ENCODE measurements at regions not wholly inside any gene's neighbourhood (a gene's known extent, or its start where the extent isn't known, plus 50 kb on each side); places are given as distances from the start of the nearest gene placed in this dataset.
"Not testable (repeated sequence)": the region's sequence is repeated elsewhere in the genome, so short reads cannot be mapped to it uniquely, and the experiment has no call there.

- DNase-seq = no peak
Observed at GRCh38 chr5:27479859-27480258, 441.5 kb upstream of the CDH9 start.

GRCh38 chr5:27477550-27477949 is 439.2 kb upstream of the CDH9 start:
- no peak for DNase-seq

GRCh38 chr5:27476356-27476988 is 438.1 kb upstream of the CDH9 start:
- DNase-seq = no peak

GRCh38 chr5:27475063-27475462 is 436.7 kb upstream of the CDH9 start:
- no peak for DNase-seq

GRCh38 chr5:27474395-27474794 is 436.0 kb upstream of the CDH9 start:
- no peak for DNase-seq

- peak; percentile 53 for DNase-seq
Observed at GRCh38 chr5:27474047-27474309, 435.6 kb upstream of the CDH9 start.

- DNase-seq = peak; percentile 53
Observed at GRCh38 chr5:27473307-27474046, 435.1 kb upstream of the CDH9 start.

GRCh38 chr5:27472871-27473270 is 434.5 kb upstream of the CDH9 start:
- DNase-seq = peak; percentile 38

GRCh38 chr5:27472000-27472763 is 433.8 kb upstream of the CDH9 start:
- DNase-seq = peak; percentile 97

GRCh38 chr5:27466959-27467358 is 428.6 kb upstream of the CDH9 start:
- DNase-seq = no peak

- DNase-seq = no peak
Observed at GRCh38 chr5:27465140-27465539, 426.8 kb upstream of the CDH9 start.

- DNase-seq = no peak
Observed at GRCh38 chr5:27463446-27464149, 425.2 kb upstream of the CDH9 start.

- DNase-seq = no peak
Observed at GRCh38 chr5:27462936-27463335, 424.6 kb upstream of the CDH9 start.

GRCh38 chr5:27458287-27458686 is 419.9 kb upstream of the CDH9 start:
- DNase-seq = no peak

GRCh38 chr5:27451377-27451776 is 413.0 kb upstream of the CDH9 start:
- DNase-seq = no peak

GRCh38 chr5:27450607-27451006 is 412.2 kb upstream of the CDH9 start:
- no peak for DNase-seq

GRCh38 chr5:27439383-27439782 is 401.0 kb upstream of the CDH9 start:
- not testable (repeated sequence) for DNase-seq

GRCh38 chr5:27437594-27438200 is 399.3 kb upstream of the CDH9 start:
- no peak for DNase-seq

- no peak for DNase-seq
Observed at GRCh38 chr5:27434335-27434734, 395.9 kb upstream of the CDH9 start.

GRCh38 chr5:27414099-27414498 is 375.7 kb upstream of the CDH9 start:
- no peak for DNase-seq

GRCh38 chr5:27412384-27412783 is 374.0 kb upstream of the CDH9 start:
- DNase-seq = no peak

- no peak for DNase-seq
Observed at GRCh38 chr5:27406020-27406419, 367.6 kb upstream of the CDH9 start.

- no peak for DNase-seq
Observed at GRCh38 chr5:27403243-27403882, 365.0 kb upstream of the CDH9 start.

Measured in NCI-H446 treated with DMSO at 0.1 percent for 48 hours (cell line).